Gastroesophageal sphincter (tissue), 3 donors: ENCODE measurements at regions not wholly inside any gene's neighbourhood (a gene's known extent, or its start where the extent isn't known, plus 50 kb on each side); places are given as distances from the start of the nearest gene placed in this dataset.

Experiments
- CTCF ChIP-seq, 4 experiments: fragments of 200-600 bp in 2 of 4; fragments of 450-650 bp in 2 of 4; sonication (generic) in 1 of 4; IDR thresholded peaks; one replicate each; pipeline ENCODE4 v1.5.1; 2017 to 2019; ENCODE audit warnings: antibody characterized with exemption in 4 of 4, mild to moderate bottlenecking in 2 of 4, moderate library complexity in 2 of 4
- POLR2A ChIP-seq, 2 donors: fragments of 450-650 bp; IDR thresholded peaks; one replicate each; pipeline ENCODE4 v1.6.1; 2017; ENCODE audit warnings: antibody characterized with exemption in 2 of 2, mild to moderate bottlenecking in 2 of 2, moderate library complexity in 1 of 2
- POLR2AphosphoS5 ChIP-seq: sonication (generic); formaldehyde crosslinking; IDR thresholded peaks from one replicate; pipeline ENCODE4 v1.6.1; 2017; ENCODE audit warnings: antibody characterized with exemption

GRCh38 chr1:36735939-36736730 is 253.4 kb upstream of the CSF3R start:
- TF ChIP-seq CTCF (IDR thresholded peaks at IDR 0.05) (no peak), POLR2A (IDR thresholded peaks at IDR 0.05) (no peak), POLR2AphosphoS5 (no peak)
